ENCODE measurements at regions not wholly inside any gene's neighbourhood (a gene's known extent, or its start where the extent isn't known, plus 50 kb on each side); places are given as distances from the start of the nearest gene placed in this dataset.
A peak's percentile ranks its signal among the peaks of the same experiment; 100 is the strongest.

- DNase-seq, result no peak
These were observed 72.6 kb upstream of the MC3R start for GRCh38 chr20:56175884-56176283.

- DNase-seq, result no peak
These were observed 70.3 kb upstream of the MC3R start for GRCh38 chr20:56178219-56178618.

GRCh38 chr20:56179051-56179450 lies 69.5 kb upstream of the MC3R start:
- DNase-seq, result no peak

- DNase-seq, result peak in 1 of 2 experiments; percentile 7
These were observed 66.9 kb upstream of the MC3R start for GRCh38 chr20:56181583-56181982.

- peak in 1 of 2 experiments; percentile 12 for DNase-seq
These were observed 60.9 kb upstream of the MC3R start for GRCh38 chr20:56187534-56188165.

- no peak for DNase-seq
These were observed 54.5 kb upstream of the MC3R start for GRCh38 chr20:56194042-56194441.

- DNase-seq, result no peak
These were observed 52.6 kb upstream of the MC3R start for GRCh38 chr20:56195946-56196345.
